Endodermal cell (in vitro differentiated cells): ENCODE measurements at regions not wholly inside any gene's neighbourhood (a gene's known extent, or its start where the extent isn't known, plus 50 kb on each side); places are given as distances from the start of the nearest gene placed in this dataset.

Experiments used
- DNase-seq: peaks from one replicate; pipeline ENCODE4 v3.0.0-alpha.2; 2017
- H3K27ac ChIP-seq: 2 replicates; pipeline ENCODE4 v1.5.1; 2013; ENCODE audit warnings: mild to moderate bottlenecking, low read depth, low read length, moderate library complexity
- H3K27me3 ChIP-seq: 2 replicates; pipeline ENCODE4 v1.6.1; 2013; ENCODE audit warnings: mild to moderate bottlenecking, low read length, moderate library complexity; ENCODE audit not compliant: insufficient read depth, control insufficient read depth, poor library complexity, severe bottlenecking
- H3K36me3 ChIP-seq: 2 replicates; pipeline ENCODE4 v1.7.0; 2013; ENCODE audit warnings: mild to moderate bottlenecking, low read length, moderate library complexity; ENCODE audit not compliant: control insufficient read depth, insufficient read depth
- H3K4me1 ChIP-seq: one replicate; pipeline ENCODE4 v1.7.0; 2013; ENCODE audit warnings: low read length; ENCODE audit not compliant: control insufficient read depth, insufficient read depth
- H3K4me3 ChIP-seq: 2 replicates; pipeline ENCODE4 v1.5.1; 2013; ENCODE audit warnings: mild to moderate bottlenecking, low read length, moderate library complexity
- H3K9ac ChIP-seq: 2 replicates; pipeline ENCODE4 v1.6.1; 2013; ENCODE audit warnings: mild to moderate bottlenecking, low read length, moderate library complexity; ENCODE audit not compliant: poor library complexity, severe bottlenecking; ENCODE audit errors: extremely low read depth
- H3K9me3 ChIP-seq: 2 replicates; pipeline ENCODE4 v1.6.1; 2013; ENCODE audit warnings: mild to moderate bottlenecking, low read length, moderate library complexity; ENCODE audit not compliant: control insufficient read depth
- H3K27ac Mint-ChIP-seq: 2 replicates; pipeline ENCODE4 v1.8.0; 2020; ENCODE audit warnings: mixed read lengths
- H3K27me3 Mint-ChIP-seq: 2 replicates; pipeline ENCODE4 v1.8.0; 2021; ENCODE audit warnings: mild to moderate bottlenecking, mixed read lengths; ENCODE audit not compliant: insufficient read depth
- H3K36me3 Mint-ChIP-seq: 2 replicates; pipeline ENCODE4 v1.8.0; 2020; ENCODE audit warnings: low read depth, mixed read lengths
- H3K4me1 Mint-ChIP-seq: 2 replicates; pipeline ENCODE4 v1.8.0; 2020; ENCODE audit warnings: mixed read lengths
- H3K4me3 Mint-ChIP-seq: 2 replicates; pipeline ENCODE4 v1.8.0; 2020; ENCODE audit warnings: mild to moderate bottlenecking, moderate library complexity, mixed read lengths
- H3K9me3 Mint-ChIP-seq: 2 replicates; pipeline ENCODE4 v1.8.0; 2020; ENCODE audit warnings: mild to moderate bottlenecking, mixed read lengths
- WGBS, 2 experiments: methylation state at CpG; one replicate each; pipeline versions ENCODE4 v1.1.5 to v1.1.7; 2013; ENCODE audit warnings: missing lambda C conversion rate in 2 of 2, mixed read lengths in 1 of 2; ENCODE audit not compliant: insufficient coverage in 1 of 2, insufficient read length in 1 of 2; 5-methylcytosine and 5-hydroxymethylcytosine counted together
- TF ChIP-seq, protein P1 (sequence below): fragments of 200-600 bp; sonication (generic); conservative IDR thresholded peaks from 2 replicates; pipeline ENCODE4 v1.5.0; 2021; ENCODE audit warnings: antibody characterized with exemption, mild to moderate bottlenecking

DNA sequence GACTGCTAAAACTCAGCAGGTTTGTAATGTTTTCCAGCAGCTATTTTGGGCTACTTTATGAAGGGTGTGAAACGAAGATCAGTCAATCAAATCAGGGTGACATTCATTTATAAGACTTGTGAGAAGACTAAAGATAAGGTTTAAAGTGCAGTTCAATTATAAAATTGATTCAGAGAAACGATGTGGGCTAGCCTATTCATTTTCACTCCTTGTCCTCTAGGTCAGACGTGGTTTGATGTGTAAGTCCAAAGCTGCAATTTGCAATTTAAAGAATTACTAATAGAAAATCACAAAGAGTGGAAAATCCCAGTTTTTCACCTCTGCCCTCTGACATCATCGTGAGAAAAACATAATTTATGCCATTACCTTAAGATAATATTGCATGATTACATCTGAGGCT is 243.5 kb upstream of the NOVA1 start:
- Histone ChIP-seq H3K4me1 (peaks cover 16% of the 10 kb centered on the region), H3K9ac (no peak overlapping the region), H3K27me3 (no peaks in the 10 kb centered on the region), H3K27ac (no peak overlapping the region), H3K9me3 (no peaks in the 10 kb centered on the region), H3K36me3 (no peaks in the 10 kb centered on the region), H3K4me3 (no peak overlapping the region)
- Mint-ChIP-seq H3K36me3 (no peaks in the 10 kb centered on the region), H3K27ac (no peak overlapping the region), H3K27me3 (no peaks in the 10 kb centered on the region), H3K4me3 (no peak overlapping the region), H3K9me3 (no peaks in the 10 kb centered on the region), H3K4me1 (peaks cover 35% of the 10 kb centered on the region)
- WGBS, 2 experiments = 46 to 74% methylated on average over 2 to 3 of the region's 4 CpGs
- TF ChIP-seq, protein P1, sequence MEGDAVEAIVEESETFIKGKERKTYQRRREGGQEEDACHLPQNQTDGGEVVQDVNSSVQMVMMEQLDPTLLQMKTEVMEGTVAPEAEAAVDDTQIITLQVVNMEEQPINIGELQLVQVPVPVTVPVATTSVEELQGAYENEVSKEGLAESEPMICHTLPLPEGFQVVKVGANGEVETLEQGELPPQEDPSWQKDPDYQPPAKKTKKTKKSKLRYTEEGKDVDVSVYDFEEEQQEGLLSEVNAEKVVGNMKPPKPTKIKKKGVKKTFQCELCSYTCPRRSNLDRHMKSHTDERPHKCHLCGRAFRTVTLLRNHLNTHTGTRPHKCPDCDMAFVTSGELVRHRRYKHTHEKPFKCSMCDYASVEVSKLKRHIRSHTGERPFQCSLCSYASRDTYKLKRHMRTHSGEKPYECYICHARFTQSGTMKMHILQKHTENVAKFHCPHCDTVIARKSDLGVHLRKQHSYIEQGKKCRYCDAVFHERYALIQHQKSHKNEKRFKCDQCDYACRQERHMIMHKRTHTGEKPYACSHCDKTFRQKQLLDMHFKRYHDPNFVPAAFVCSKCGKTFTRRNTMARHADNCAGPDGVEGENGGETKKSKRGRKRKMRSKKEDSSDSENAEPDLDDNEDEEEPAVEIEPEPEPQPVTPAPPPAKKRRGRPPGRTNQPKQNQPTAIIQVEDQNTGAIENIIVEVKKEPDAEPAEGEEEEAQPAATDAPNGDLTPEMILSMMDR = no peak
- DNase-seq = no peak

DNA sequence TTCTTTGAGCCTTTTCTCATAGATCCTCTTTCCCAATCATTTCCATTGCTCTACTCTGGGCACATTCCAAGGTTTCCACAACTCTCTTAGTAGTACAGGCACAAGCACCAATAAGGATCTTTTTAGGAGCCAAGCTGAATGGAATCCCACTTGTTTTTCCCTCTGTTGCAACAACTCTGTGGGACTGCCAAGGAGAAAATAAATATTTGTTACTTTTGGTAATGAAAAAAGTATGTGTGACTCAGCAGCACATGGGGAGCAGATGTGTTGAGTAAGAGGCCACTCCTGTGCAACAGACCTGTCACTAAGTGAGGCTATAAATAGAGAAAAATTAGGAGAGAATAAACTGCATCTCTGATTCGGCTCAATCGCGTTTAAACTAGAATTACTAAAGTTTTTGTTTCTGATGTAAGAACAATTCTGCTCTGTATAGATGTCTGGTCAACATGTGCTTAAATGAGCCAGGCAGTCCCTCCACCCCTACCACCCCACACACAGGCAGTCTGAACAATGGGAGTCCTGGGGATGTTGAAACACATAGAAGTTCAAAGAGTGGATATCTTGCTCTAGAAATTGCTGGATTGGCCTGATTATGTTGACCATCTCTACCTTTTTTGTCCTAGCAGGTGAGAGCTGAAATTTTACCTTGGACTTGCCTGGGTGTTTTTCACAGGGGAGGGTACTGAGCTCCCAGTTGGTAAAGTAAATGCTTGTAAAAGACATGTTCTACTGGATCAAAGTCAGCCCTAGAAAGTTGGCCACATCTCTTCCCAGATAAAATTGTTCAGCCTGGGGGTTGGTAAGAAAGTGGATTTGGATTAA is 244.3 kb upstream of the NOVA1 start:
- TF ChIP-seq, protein P1 = no peak
- Histone ChIP-seq H3K4me1 (peaks cover 16% of the 10 kb centered on the region), H3K27me3 (no peaks in the 10 kb centered on the region), H3K4me3 (no peak overlapping the region), H3K9me3 (no peaks in the 10 kb centered on the region), H3K27ac (no peak overlapping the region), H3K9ac (no peak overlapping the region), H3K36me3 (no peaks in the 10 kb centered on the region)
- H3K27ac Mint-ChIP-seq = peak overlapping the region; percentile 27
- peaks cover 36% of the 10 kb centered on the region for H3K4me1 Mint-ChIP-seq
- no peaks in the 10 kb centered on the region for H3K9me3 Mint-ChIP-seq
- H3K27me3 Mint-ChIP-seq = no peaks in the 10 kb centered on the region
- H3K36me3 Mint-ChIP-seq = no peaks in the 10 kb centered on the region
- no peak for DNase-seq
- H3K4me3 Mint-ChIP-seq = no peak overlapping the region
- WGBS, 2 experiments = 93% methylated on average over 3 of the region's 3 CpGs; no CpG with 5 or more reads in 1 of the 2 experiments

DNA sequence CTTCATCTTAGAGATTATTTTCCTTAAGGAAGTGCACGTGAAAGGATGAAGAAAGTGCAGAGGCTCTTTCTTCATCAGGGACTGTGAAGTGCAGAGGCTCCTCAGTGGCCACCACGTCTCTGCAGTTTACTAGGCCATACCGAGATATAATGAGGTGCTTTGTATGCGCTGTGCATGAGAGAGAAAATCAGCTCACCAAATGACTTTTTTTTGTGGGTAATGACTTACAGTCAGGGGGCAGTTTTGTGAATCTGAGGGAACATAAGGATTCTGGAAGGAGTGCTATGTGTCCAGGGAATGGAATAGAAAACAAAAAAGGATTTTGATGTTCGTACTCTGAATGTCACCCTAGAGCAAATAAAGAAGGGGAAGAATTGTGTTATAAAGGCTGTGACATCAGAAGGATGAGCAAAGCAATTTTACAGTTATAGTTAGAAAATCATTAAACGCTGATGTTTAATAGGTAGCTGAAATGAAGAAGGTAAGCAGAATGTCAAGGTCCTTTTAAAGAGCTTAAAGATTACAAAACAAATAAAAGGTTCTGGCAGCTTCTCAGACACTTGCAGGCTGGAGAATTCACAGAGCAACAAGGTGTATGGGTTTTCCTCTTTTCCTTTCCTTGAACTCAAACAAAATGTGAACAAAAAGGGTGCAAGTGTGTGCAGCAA is 247.5 kb upstream of the NOVA1 start:
- H3K4me1 ChIP-seq = peaks cover 11% of the 10 kb centered on the region
- DNase-seq = no peak
- no peaks in the 10 kb centered on the region for H3K27me3 ChIP-seq
- TF ChIP-seq, protein P1 = no peak
- Mint-ChIP-seq H3K27ac (no peak overlapping the region), H3K36me3 (no peaks in the 10 kb centered on the region), H3K4me1 (peaks cover 27% of the 10 kb centered on the region), H3K27me3 (no peaks in the 10 kb centered on the region), H3K9me3 (no peaks in the 10 kb centered on the region), H3K4me3 (no peak overlapping the region)
- H3K36me3 ChIP-seq = no peaks in the 10 kb centered on the region
- H3K4me3 ChIP-seq = no peak overlapping the region
- H3K27ac ChIP-seq = no peak overlapping the region
- no peaks in the 10 kb centered on the region for H3K9me3 ChIP-seq
- no peak overlapping the region for H3K9ac ChIP-seq
- WGBS, 2 experiments = 86 to 90% methylated on average over 5 to 6 of the region's 6 CpGs
